GM12878 (cell line): ENCODE measurements at regions not wholly inside any gene's neighbourhood (a gene's known extent, or its start where the extent isn't known, plus 50 kb on each side); places are given as distances from the start of the nearest gene placed in this dataset.

Experiments used
- BCLAF1 ChIP-seq: fragments of 450-650 bp; IDR thresholded peaks from 2 replicates; pipeline ENCODE4 v1.6.1; 2017; ENCODE audit warnings: antibody characterized with exemption, mild to moderate bottlenecking, moderate library complexity
- CHD2 ChIP-seq: IDR thresholded peaks from 2 replicates; pipeline ENCODE4 v1.6.1; 2011; ENCODE audit warnings: low read depth, low read length, improper control_type of control experiment, borderline replicate concordance
- CHD4 ChIP-seq: fragments of 200-600 bp; sonication (generic); IDR thresholded peaks from 2 replicates; pipeline ENCODE4 v1.6.1; 2016; ENCODE audit warnings: mild to moderate bottlenecking
- CTCF ChIP-seq, 3 experiments: IDR thresholded peaks in 2 of 3; conservative IDR thresholded peaks in 1 of 3; 2 replicates each; pipeline ENCODE4 v1.5.1; 2011; ENCODE audit warnings: low read depth in 3 of 3, low read length in 3 of 3, mild to moderate bottlenecking in 3 of 3, control low read depth in 2 of 3, moderate library complexity in 2 of 3, inconsistent platforms in 1 of 3, mixed read lengths in 1 of 3; ENCODE audit not compliant: control insufficient read depth in 2 of 3, insufficient read depth in 1 of 3; ENCODE audit errors: extremely low read depth in 1 of 3
- EP300 ChIP-seq, 2 experiments: fragments of 150-350 bp in 1 of 2; IDR thresholded peaks; 2 replicates each; pipeline ENCODE4 v1.6.1; 2011 to 2012; ENCODE audit warnings: low read depth in 2 of 2, low read length in 2 of 2, borderline replicate concordance in 1 of 2, improper control_type of control experiment in 1 of 2, inconsistent platforms in 1 of 2; ENCODE audit not compliant: control insufficient read depth in 1 of 2
- EZH2 ChIP-seq: IDR thresholded peaks from 2 replicates; pipeline ENCODE4 v1.6.1; 2012; ENCODE audit warnings: low read depth, mild to moderate bottlenecking, control low read depth, inconsistent platforms, low read length, borderline replicate concordance; ENCODE audit not compliant: control insufficient read depth
- FOXK2 ChIP-seq: fragments of 450-650 bp; IDR thresholded peaks from 2 replicates; pipeline ENCODE4 v1.6.1; 2017; ENCODE audit warnings: mild to moderate bottlenecking, moderate library complexity
- JUNB ChIP-seq: IDR thresholded peaks from 2 replicates; pipeline ENCODE4 v1.6.1; 2016; ENCODE audit warnings: antibody characterized with exemption, mild to moderate bottlenecking
- POLR2AphosphoS5 ChIP-seq: IDR thresholded peaks from 2 replicates; pipeline ENCODE4 v1.6.1; 2011; ENCODE audit warnings: mild to moderate bottlenecking, low read length, inconsistent platforms
- REST ChIP-seq: IDR thresholded peaks from 2 replicates; pipeline ENCODE4 v1.6.1; 2012; ENCODE audit warnings: mild to moderate bottlenecking, low read depth, low read length
- SREBF2 ChIP-seq: IDR thresholded peaks from 2 replicates; pipeline ENCODE4 v1.6.1; 2012; ENCODE audit warnings: mild to moderate bottlenecking, low read length
- USF1 ChIP-seq: IDR thresholded peaks from 2 replicates; pipeline ENCODE4 v1.6.1; 2011; ENCODE audit warnings: borderline replicate concordance, low read depth, mild to moderate bottlenecking, moderate library complexity, mixed read lengths, low read length; ENCODE audit not compliant: insufficient read depth; ENCODE audit errors: extremely low read length
- YY1 ChIP-seq: IDR thresholded peaks from 2 replicates; pipeline ENCODE4 v1.6.1; 2011; ENCODE audit warnings: low read depth, mild to moderate bottlenecking, low read length
- TF ChIP-seq, protein P1 (sequence below): IDR thresholded peaks from 2 replicates; pipeline ENCODE4 v1.6.1; 2012; ENCODE audit warnings: low read depth, low read length, improper control_type of control experiment

- no peak for TF ChIP-seq EP300 (IDR thresholded peaks at IDR 0.05; ENCODE audit: borderline replicate concordance in 1 of 2, control insufficient read depth in 1 of 2, low read depth in 2 of 2, low read length in 2 of 2)
- TF ChIP-seq BCLAF1, result no peak
- no peak for TF ChIP-seq EZH2
- TF ChIP-seq CTCF (IDR thresholded peaks at IDR 0.05 in 2 of 3, conservative IDR thresholded peaks at IDR 0.05 in 1 of 3; ENCODE audit: control insufficient read depth in 2 of 3, extremely low read depth in 1 of 3, insufficient read depth in 1 of 3, low read depth in 3 of 3, low read length in 3 of 3), result no peak
- no peak for TF ChIP-seq POLR2AphosphoS5
- no peak for TF ChIP-seq YY1
- no peak for TF ChIP-seq REST
- TF ChIP-seq USF1, result no peak
- TF ChIP-seq, protein P1, sequence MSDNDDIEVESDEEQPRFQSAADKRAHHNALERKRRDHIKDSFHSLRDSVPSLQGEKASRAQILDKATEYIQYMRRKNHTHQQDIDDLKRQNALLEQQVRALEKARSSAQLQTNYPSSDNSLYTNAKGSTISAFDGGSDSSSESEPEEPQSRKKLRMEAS, result no peak
- TF ChIP-seq JUNB, result no peak
- TF ChIP-seq FOXK2, result no peak
- TF ChIP-seq SREBF2, result no peak
- no peak for TF ChIP-seq CHD2
- no peak for TF ChIP-seq CHD4
These were observed 199.5 kb upstream of the DDX18 start for GRCh38 chr2:117614823-117615534.
